Activated T-cell treated with anti-CD3 and anti-CD28 coated beads for 4 hours (primary cell): ENCODE measurements at regions not wholly inside any gene's neighbourhood (a gene's known extent, or its start where the extent isn't known, plus 50 kb on each side); places are given as distances from the start of the nearest gene placed in this dataset.
A peak's percentile ranks its signal among the peaks of the same experiment; 100 is the strongest.

Experiments used
- DNase-seq: peaks from one replicate; pipeline ENCODE4 v3.0.0-alpha.2; 2020

DNA sequence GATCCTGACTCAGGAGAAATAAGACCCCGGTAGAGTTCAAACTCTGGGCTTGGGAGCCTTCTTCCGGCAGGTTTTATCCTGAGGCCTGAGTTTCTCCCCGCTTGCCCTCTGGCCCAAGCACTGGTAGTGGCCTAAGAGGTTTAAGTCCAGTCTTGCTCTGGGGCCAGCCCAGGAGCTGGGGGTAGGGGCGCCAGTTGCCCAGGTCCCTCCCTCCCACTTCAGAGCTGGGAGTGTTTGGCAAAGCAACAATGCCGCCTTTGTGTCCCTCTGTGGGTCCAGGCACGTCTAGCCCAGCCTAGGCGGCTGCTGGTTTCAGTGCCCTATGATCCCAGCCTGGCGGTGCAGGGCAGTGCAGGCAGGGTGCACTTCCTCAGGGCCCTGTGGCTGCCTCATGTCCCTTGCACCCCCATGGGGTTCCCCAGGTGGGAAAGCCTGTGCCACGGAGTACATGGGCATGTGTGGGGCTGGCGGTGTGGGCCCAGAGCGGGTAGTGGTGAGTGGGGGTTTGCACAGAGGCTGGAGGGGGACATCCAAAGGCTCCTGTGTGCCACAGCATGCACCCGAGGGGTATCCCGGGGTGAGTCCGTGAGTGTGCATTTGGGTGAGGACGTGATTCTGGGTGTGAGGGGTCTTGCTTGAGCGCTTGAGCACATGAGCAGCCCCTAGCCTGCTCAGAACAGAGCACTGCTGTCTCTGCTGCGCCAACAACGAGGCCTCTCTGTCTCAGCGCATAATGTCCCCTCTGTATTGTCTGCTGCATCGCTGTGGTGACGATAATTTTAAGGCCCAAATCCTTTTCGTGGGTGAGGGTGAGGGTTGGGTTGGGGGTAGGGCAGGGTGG, 61.7 kb upstream of the PSD2 start:
- DNase-seq, result no peak

DNA sequence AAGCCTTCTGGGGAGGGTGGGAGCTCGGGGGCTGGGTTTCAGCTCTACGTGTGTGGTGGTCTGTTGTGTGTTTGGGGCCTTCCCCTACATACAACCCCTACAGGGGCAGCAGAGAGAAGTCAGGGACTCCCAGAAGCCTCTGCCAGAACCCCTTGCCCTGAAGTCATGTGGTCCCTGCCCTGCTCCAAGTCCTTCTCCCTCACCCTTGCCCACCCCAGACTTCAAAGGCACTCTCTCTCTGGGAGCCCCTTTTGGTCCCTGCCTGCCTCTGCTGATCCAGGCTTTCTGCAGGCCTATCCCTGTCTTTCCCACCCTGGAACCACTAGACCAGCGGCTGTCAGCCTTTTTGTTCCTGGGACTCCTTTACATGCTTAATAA, 61.1 kb upstream of the PSD2 start:
- DNase-seq, result no peak

DNA sequence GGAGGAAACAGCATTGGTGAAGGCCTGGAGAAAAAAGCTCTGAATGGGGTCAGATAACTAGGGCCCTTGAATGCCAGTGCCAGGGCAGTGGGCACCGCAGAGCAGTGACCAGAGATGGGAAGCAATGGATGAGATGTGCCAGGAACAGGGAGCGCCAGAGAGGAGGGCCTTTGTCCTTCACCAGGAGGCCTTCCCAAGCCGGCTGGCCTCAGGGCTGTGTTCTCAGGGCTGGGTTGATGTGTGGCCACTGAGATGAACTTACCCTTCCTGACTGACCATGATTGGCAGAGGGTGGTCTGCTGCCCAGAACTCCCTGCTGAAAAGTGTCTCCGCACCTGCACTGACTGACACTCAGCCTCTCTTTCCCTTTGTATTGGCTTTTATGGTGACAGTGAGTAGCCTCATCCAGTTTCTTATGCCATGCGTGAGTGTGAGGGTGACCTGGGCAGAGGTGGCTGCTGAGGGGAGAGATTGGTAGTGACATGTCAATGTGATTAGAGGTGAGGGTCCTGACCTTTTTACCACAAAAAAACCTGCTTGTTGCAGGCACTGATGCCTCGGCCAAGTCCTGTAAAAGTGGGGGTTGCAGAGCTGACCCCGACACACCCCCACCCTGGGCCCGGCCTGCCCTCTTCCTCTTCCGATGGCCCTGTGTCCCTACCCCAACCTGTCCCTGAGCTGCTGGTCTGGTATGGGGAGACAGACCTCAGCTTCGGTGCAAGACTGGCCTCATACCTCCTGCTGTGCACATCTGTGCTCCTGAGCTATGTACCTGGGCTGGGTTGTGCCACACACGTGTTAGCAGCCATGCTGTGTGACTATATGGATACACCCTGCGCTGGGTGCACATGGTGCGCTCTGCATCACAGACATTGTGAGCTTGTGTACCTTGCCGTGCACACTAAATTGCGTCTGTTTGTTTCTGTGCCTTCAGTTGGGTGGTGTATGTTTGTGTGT, 57.1 kb upstream of the PSD2 start:
- DNase-seq, result no peak

DNA sequence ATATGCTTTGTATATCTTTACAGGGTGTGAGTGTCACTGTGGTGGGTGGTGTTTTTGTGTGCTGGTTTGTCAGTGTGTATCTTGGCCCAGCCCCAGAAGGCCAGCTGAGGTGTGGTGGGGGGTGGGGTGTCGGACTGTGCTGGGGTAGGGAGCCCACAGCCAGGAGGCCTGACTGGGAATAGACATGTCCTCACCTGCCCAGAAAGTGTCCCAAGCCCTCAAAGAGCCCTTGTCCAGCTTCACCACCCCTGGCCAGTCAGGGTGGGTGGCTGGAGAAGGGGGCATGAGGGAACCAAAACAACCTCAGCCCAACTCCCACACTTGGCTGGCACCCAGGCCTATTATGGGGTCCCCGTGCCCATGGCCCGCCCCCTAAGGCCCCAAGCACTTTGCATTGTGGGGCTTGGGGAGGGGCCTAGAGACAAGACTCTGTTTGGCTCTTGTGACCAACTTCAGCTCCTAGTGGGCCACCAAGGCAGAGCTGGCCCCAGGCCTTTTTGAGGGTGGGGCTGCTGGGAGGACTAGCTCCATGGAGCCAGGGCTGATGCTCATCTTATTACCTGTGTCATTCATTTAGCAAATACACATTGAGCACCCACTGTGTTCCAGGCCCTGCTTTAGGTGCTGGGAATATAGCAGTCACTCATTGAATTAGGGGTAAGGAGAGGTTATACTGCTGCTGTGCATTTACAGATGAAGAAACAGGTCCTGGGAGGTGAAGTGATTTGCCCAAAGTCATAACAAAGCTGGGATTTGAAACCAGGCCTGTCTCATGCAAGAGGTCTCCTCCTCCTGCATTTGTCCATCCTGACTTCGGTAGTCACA, 56.2 kb upstream of the PSD2 start:
- no peak for DNase-seq

DNA sequence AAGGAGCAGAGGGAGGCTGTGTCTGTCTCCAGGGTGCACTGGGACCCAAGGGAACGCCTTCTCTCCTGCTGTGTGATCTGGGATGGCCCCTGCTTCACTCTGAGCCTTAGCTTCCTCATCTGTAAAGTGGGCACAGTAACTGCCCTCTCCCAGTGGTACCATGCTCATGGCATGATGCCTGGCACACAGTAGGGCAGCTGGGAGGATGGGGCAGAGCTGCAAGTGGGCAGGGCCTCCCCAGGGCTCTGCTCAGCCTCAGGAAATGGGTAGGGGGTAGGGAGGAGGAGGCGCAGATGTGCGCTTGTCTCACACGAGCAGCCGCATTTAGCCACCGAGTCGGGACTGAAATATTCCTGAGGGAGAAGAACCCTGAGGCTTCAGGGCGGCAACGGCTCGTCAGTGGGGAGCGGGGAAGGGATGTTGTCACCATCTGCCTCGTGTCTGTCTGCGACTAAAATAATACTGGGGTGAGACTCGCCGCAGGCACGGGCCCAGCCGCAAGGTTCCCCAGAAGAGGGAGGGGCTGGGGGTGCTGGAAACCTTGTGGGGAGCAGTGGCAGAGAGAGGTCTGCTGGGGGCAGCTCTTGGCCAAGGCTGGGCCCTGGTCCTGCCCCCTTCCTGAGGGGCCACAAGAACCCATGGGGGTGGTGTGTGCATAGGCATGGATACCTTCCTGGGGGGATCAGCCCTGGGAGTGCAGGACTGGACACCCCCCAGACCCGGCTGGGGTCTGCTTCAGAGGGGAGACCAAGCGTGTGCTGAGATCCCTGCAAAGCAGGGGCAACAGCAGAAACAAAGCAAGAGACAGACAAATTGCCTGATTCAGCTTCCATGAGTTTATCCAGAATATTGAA, 55.2 kb upstream of the PSD2 start:
- DNase-seq, result no peak

DNA sequence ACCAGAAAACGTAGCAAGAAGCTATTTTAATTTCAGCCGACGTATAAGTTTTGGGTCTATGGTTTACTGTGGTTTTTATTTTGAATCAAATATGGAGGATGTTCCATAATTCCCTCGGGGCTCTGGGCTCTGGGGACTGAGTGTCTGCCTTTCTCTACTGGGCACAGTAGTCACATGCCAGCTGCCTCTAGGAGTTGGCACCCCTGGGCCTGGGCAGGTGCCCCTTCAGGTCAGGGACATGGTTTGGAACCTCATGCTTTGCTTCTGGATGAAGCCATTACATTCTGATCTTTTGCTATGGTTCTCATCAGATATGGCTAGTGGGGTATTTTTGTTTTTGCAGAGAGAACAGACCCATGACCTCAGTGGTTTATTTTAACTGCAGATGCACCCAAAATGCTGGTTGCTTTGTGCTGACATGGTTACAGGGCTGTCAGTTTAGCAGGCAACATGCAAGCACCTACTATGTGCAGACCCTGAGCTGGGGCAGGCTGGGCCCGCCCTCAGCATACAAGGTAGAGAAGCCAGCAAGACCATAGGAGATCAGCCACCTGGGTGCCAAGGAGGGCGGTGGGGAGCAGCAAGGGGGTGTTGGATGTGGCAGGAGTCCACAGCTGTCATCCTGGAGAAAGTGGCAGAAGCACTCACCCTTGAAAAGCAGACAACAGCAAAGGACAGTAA, 54.5 kb upstream of the PSD2 start:
- no peak for DNase-seq

DNA sequence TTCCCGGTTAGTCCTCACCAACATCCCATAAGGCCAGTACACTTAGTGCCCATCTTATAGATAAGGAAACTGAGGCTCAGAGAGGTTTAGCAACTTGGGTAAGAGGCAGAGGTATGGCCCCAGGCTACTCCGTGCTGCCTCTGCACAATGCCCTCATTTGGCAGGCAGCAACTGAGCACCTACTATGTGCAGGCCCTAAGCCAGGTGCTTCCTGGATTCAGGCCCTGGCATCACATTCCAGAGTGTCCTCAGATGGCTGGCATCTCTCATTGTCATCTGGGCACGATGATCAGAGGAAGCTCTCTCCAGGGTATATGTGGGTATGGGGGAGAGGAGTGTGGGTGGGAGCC, 53.8 kb upstream of the PSD2 start:
- DNase-seq, result no peak

DNA sequence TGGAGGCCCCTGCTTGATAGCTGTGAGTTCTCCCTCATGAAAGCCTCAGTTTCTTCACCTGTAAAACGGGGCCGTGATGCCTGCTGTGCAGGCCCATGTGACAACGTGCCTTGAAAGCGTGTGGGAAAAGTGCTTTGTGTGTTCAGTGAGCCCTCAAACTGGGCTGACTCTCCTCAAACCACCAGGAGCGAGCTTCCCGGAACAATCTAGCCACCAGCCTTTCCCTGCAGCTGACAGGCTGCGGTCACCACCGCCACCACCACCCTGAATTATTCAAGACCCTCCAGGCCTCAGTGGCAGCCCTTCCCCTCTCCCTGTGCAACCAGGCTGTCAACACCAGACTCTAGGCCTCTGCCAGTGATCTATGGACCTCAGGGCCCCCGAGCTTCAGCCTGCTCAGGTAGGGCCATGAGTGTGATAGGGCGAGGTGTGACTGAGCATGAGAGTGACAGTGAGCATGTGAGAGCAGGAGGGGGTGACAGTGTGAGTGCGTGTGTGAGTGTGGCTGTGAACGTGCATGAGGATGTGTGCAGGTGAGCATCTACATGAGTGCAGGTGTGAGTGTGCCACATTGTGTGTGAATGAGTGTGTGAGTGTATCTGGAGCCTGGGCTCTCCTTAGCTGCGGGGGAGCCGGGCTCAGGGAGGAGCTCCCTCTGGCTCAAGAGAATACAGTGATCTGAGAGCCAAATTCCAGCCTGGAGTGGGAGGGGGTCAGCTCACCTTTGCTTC, 53.3 kb upstream of the PSD2 start:
- DNase-seq, result no peak

DNA sequence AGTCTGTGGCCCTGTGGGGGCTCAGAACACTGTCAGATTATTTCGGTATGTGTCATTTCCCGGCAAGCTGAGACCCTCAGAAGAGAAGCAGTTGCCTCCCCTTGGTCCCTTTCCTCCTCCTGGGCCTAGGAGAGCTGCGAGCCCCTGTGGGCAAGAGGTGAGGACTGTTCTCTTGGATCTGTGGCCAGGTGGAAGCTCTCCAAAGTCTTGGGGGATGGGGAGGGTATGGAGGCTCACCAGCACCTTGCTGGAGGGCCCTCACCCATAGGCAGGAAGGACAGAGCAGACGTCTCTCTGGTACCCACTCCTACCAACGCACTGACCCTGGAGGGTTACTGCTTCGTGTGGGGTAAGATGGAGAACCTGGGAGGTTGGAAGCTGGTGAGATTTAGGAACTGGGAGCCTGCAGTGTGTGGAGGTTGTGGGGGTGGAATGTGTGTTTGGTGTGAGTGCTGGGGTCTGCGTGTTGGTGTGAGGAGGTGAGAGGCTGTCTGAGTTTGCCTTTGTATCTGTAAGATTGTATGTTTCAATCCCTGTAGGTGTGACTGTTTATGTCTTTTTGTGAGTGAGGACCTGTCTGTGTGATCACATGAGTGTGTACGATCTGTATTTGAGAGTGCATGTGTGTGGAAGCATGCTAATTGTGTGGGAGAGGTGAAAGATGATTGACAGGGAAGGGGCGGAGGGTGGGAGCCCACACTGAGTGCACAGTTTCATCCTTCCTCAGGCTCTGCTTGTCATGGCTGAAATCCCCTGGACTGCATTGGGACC, 52.4 kb upstream of the PSD2 start:
- no peak for DNase-seq

DNA sequence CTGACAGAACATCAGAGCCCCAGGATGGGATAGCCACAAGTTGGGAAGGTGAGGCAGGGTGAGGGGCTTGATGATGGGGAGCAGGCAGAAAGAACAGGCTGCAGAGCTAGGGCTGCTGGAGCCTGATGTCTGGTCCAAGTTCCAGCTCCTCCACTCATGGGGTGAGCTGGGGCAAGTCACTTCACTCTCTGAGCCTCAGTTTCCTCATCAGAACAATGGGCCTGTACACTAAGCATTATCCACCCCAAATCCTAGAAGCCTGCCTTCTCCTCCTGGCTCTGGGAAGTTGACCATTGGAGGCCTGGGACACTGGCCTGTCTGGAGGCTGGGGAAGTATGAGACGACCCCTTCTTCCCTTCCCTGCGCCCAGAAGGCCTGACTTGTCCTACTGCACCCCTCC, 51.8 kb upstream of the PSD2 start:
- no peak for DNase-seq

DNA sequence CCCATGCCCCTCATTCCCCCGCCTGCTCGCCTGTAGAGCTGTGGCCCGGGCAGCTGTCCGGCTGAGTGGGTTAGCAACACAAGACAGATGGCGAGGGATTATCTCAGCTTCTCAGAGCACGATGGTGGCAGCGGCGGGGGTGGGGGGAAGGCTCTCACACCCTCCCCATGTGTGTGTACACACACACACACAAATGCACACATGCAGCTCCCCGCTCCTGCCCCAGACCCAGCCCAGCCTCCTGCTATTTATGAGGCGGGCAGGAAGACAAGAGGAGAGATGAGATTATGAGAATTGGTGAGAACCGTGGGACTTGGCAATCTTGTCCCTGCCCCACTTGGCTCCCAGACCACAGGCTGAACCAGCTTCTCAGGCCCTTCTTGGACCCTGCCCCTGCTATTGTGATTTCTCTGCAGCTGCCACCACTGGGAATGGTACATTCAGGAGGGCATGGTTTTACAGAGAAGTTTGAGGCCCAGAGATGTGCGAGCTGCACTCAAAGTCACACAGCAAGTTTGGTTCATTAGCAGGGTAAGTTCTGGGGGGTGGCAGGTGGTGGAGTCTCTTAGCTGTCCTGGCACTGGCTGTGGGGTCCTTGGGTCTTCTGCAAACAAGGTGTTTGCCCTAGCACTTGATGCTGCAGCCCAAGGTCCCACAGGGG, 51.0 kb upstream of the PSD2 start:
- no peak for DNase-seq

DNA sequence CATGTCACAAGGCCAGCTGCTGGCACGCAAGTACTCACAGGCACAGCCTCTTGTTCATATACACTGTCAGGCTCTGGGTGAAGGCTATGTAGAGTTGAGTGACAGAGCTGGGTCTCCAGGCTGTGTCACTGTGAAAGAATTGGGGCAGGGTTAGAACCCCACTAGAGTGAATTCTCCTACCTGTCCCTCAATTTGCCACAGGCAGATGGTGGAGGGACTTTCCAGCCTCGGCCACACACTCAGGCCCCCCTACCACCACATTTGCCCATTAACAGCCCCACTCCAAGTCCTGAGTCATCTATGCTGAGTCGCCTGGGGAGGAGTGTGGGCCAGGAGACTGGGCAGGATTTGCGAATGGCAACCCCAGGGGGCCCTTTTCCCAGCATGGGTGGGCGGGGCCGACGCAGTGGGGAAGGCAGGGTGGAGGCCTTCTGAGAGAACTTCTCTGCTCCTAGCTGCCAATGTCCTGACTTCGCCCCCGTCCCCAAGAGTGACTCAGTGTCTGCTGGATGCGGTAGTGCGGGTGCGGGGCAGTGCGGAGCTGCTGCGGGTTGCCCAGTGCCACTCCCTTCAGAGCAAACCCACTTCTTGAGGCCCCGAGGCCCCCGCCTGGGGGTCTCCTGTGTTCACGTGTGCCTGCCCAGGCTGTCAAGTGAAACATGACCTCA, 50.3 kb upstream of the PSD2 start:
- no peak for DNase-seq

DNA sequence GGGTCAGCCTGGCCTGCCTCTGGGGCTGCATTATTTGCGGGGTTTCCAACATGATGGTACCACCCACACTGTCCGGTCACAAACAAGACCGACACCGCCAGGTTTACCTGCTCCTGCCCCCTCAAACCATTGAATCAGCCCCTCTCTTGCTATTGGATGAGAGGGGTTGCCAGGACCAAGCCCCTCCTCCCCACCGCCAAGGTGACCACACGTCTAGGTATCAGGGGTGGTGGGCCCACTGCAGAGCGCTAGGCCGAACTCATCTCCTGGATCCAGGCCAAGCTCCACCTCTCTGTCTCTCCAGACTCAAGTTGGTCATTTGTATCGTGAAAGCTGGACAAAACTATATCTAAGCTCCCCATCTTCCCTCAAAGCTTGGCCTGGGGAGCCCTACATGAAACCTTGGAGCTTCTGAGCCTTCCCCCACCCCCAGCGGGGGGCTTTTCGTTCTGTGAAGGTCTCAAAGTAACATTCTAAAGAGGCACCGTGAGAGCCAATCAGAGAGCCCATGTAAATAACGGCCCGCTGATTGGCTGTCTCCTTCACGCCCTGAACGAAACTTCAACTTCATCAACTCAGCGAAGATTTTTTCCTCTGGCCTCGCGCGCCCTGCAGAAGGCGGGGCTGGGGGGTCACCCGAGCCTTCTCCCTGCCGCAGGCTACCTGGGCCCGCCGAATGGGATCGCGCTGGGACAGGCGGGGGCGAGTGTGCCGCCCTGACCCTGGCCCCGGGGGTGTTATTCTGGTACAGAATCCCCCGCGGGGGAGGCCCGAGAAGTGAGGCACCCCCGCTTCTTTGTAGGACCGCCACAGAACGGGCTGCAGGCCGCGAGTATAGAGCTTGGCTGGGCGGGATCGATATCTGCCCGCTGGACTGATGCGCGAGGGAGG, 49.6 kb upstream of the PSD2 start:
- DNase-seq, result peak; percentile 28
